B cell (primary cell): ENCODE measurements at regions not wholly inside any gene's neighbourhood (a gene's known extent, or its start where the extent isn't known, plus 50 kb on each side); places are given as distances from the start of the nearest gene placed in this dataset.

Source experiments
- ATAC-seq: fragments of 200-7000 bp; cut with Tn5 transposase; one replicate; pipeline ENCODE4 v1.10.0; 2021; ENCODE audit warnings: low read depth, mild to moderate bottlenecking, moderate number of reproducible peaks, moderate library complexity
- CTCF ChIA-PET: fragments of 350-600 bp; sonication (Branson Sonifier 250); formaldehyde crosslinking; loops from one replicate; lab custom pipeline; 2021; ENCODE audit warnings: antibody characterized with exemption, inconsistent platforms; lab: Charles Lee
- POLR2A ChIA-PET: fragments of 350-600 bp; sonication (Branson Sonifier 250); formaldehyde crosslinking; loops from one replicate; lab custom pipeline; 2021; ENCODE audit warnings: antibody characterized with exemption; lab: Charles Lee
- DNase-seq: peaks from one replicate; pipeline ENCODE4 v3.0.0; 2013
- H2AFZ ChIP-seq: 2 replicates; pipeline ENCODE4 v1.6.1; 2012; ENCODE audit warnings: mild to moderate bottlenecking, low read depth, low read length; ENCODE audit not compliant: insufficient read depth, poor library complexity, severe bottlenecking
- H3K27ac ChIP-seq, 2 donors: 1 replicate in 1 of 2; 2 replicates in 1 of 2; pipeline ENCODE4 v1.5.1; 2012 to 2013; ENCODE audit warnings: low read length in 2 of 2, mild to moderate bottlenecking in 2 of 2, moderate library complexity in 1 of 2
- H3K27me3 ChIP-seq, 4 experiments: fragments of 200-600 bp in 1 of 4; sonication (generic) in 1 of 4; replicated peaks in 1 of 4; 1 replicate in 2 of 4; 2 replicates in 2 of 4; pipeline versions ENCODE4 v1.6.1 to v1.7.0; 2013 to 2016; ENCODE audit warnings: low read length in 3 of 4, mild to moderate bottlenecking in 2 of 4, mixed read lengths in 1 of 4, moderate library complexity in 1 of 4; ENCODE audit not compliant: insufficient read depth in 4 of 4, control insufficient read depth in 3 of 4; ENCODE audit errors: control extremely low read depth in 1 of 4
- H3K36me3 ChIP-seq, 2 experiments: replicated peaks in 1 of 2; 1 replicate in 1 of 2; 2 replicates in 1 of 2; pipeline versions ENCODE4 v1.6.1 to v1.7.1; 2013; ENCODE audit warnings: low read length in 1 of 2; ENCODE audit not compliant: insufficient read depth in 2 of 2, control insufficient read depth in 1 of 2; ENCODE audit errors: control extremely low read depth in 1 of 2, extremely low read depth in 1 of 2
- H3K4me1 ChIP-seq, 2 donors: fragments of 200-600 bp in 1 of 2; sonication (generic) in 1 of 2; 1 replicate in 1 of 2; 2 replicates in 1 of 2; pipeline versions ENCODE4 v1.5.1 to v1.6.1; 2013 to 2017; ENCODE audit warnings: low read length in 2 of 2; ENCODE audit not compliant: control insufficient read depth in 2 of 2, insufficient read depth in 2 of 2
- H3K4me2 ChIP-seq: replicated peaks from 2 replicates; pipeline ENCODE3; 2012; ENCODE audit warnings: mild to moderate bottlenecking, low read depth, low read length; ENCODE audit not compliant: poor library complexity, severe bottlenecking
- H3K4me3 ChIP-seq, 5 experiments: fragments of 200-600 bp in 1 of 5; sonication (generic) in 1 of 5; 1 replicate in 3 of 5; 2 replicates in 2 of 5; pipeline versions ENCODE4 v1.5.1 to v1.7.0; 2011 to 2016; ENCODE audit warnings: low read length in 4 of 5, mild to moderate bottlenecking in 4 of 5, low read depth in 2 of 5, control low read depth in 1 of 5, moderate library complexity in 1 of 5; ENCODE audit not compliant: insufficient read depth in 1 of 5; ENCODE audit errors: control extremely low read depth in 1 of 5, extremely low read depth in 1 of 5
- H3K79me2 ChIP-seq: fragments of 200-600 bp; sonication (generic); one replicate; pipeline ENCODE4 v1.6.0; 2016; ENCODE audit warnings: low read length; ENCODE audit not compliant: control insufficient read depth, insufficient read depth
- H3K9ac ChIP-seq: fragments of 200-600 bp; sonication (generic); 2 replicates; pipeline ENCODE4 v1.6.1; 2017; ENCODE audit warnings: mild to moderate bottlenecking, low read length, moderate library complexity
- H3K9me3 ChIP-seq, 3 donors: one replicate each; pipeline versions ENCODE4 v1.6.1 to v1.7.1; 2013; ENCODE audit warnings: low read length in 2 of 3; ENCODE audit not compliant: control insufficient read depth in 2 of 3, insufficient read depth in 1 of 3; ENCODE audit errors: control extremely low read depth in 1 of 3
- H4K20me1 ChIP-seq: 2 replicates; pipeline ENCODE4 v1.6.0; 2012; ENCODE audit warnings: mild to moderate bottlenecking, low read length; ENCODE audit not compliant: insufficient read depth, control insufficient read depth, poor library complexity, severe bottlenecking
- H3K27ac Mint-ChIP-seq: one replicate; pipeline ENCODE4 v1.8.0; 2021; ENCODE audit warnings: mixed read lengths
- H3K27me3 Mint-ChIP-seq: one replicate; pipeline ENCODE4 v1.8.0; 2021; ENCODE audit warnings: mixed read lengths
- H3K4me1 Mint-ChIP-seq: one replicate; pipeline ENCODE4 v1.8.0; 2021; ENCODE audit warnings: mixed read lengths
- H3K4me3 Mint-ChIP-seq: one replicate; pipeline ENCODE4 v1.8.0; 2021; ENCODE audit warnings: mixed read lengths
- H3K9me3 Mint-ChIP-seq: one replicate; pipeline ENCODE4 v1.8.0; 2022; ENCODE audit warnings: mixed read lengths; ENCODE audit not compliant: insufficient read depth
- EZH2 ChIP-seq: IDR thresholded peaks from 2 replicates; pipeline ENCODE4 v1.6.1; 2012; ENCODE audit warnings: borderline replicate concordance, low read depth, mild to moderate bottlenecking, moderate library complexity, low read length; ENCODE audit not compliant: insufficient read depth, poor library complexity, severe bottlenecking
- WGBS: methylation state at CpG from one replicate; pipeline ENCODE4 v1.1.5; 2013; ENCODE audit warnings: missing lambda C conversion rate; ENCODE audit not compliant: insufficient coverage; 5-methylcytosine and 5-hydroxymethylcytosine counted together
- intact Hi-C: fragments of 100-400 bp; cut with micrococcal nuclease; formaldehyde crosslinking; loops from one replicate; pipeline ENCODE4 v1.10.0; 2022
- TF ChIP-seq, protein P1 (sequence below): fragments of 200-600 bp; IDR thresholded peaks from one replicate; pipeline ENCODE4 v1.8.0; 2022; ENCODE audit warnings: antibody characterized with exemption, mild to moderate bottlenecking

DNA sequence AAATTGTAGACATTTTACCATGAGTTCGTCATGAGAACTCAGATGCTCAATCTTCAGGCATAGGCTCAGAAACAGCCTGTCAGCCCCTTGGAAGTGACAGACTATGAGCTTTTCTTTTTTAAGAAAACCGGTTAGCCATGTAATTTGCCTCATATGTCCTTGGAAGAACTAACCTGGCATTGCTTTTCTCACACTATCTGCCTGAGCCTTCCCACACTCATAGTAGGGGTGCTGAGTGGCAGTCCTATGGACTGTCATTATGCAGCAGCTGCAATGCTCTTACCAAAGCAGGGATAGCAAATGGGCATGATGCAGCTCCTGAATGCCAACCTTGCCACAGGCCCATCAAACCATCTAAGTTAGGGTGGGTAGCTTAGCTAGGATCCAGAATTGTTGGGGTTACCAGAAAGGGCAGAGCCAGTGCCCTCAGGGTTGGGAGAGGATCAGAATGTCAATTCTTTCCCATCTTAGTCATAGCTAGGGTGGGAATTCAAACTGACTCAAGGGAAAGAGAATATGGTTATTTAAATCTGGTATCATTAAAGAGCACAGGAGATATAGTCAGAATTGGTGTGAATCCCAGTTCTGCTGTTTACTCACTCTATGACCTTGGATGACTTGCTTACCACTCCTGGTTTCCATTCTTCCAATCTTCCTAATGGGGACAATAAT lies 230.6 kb upstream of the CPEB2 start:
- no peaks in the 10 kb centered on the region for H3K9me3 ChIP-seq
- CTCF ChIA-PET, result no interaction called here
- no peak for DNase-seq
- H4K20me1 ChIP-seq, result no peaks in the 10 kb centered on the region
- Mint-ChIP-seq H3K27me3 (peaks cover 2% of the 10 kb centered on the region), H3K27ac (no peak overlapping the region), H3K4me3 (no peak overlapping the region), H3K9me3 (no peaks in the 10 kb centered on the region), H3K4me1 (peaks cover 18% of the 10 kb centered on the region)
- H3K79me2 ChIP-seq, result no peaks in the 10 kb centered on the region
- no peaks in the 10 kb centered on the region for H3K36me3 ChIP-seq
- peaks cover 11 to 19% of the 10 kb centered on the region in 2 donors for H3K4me1 ChIP-seq
- ATAC-seq, result no peak
- H2AFZ ChIP-seq, result no peak overlapping the region
- no peak overlapping the region for H3K4me3 ChIP-seq
- no peak overlapping the region for H3K27ac ChIP-seq
- POLR2A ChIA-PET, result no interaction called here
- H3K4me2 ChIP-seq, result no peak overlapping the region
- no peak for TF ChIP-seq EZH2
- TF ChIP-seq, protein P1, sequence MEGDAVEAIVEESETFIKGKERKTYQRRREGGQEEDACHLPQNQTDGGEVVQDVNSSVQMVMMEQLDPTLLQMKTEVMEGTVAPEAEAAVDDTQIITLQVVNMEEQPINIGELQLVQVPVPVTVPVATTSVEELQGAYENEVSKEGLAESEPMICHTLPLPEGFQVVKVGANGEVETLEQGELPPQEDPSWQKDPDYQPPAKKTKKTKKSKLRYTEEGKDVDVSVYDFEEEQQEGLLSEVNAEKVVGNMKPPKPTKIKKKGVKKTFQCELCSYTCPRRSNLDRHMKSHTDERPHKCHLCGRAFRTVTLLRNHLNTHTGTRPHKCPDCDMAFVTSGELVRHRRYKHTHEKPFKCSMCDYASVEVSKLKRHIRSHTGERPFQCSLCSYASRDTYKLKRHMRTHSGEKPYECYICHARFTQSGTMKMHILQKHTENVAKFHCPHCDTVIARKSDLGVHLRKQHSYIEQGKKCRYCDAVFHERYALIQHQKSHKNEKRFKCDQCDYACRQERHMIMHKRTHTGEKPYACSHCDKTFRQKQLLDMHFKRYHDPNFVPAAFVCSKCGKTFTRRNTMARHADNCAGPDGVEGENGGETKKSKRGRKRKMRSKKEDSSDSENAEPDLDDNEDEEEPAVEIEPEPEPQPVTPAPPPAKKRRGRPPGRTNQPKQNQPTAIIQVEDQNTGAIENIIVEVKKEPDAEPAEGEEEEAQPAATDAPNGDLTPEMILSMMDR, result no peak
- H3K27me3 ChIP-seq, result no peaks in the 10 kb centered on the region
- no peak overlapping the region for H3K9ac ChIP-seq
- intact Hi-C loops, result no loop called here
- 89% methylated on average over 1 of the region's 2 CpGs for WGBS

GRCh38 chr4:14772388-14772787 lies 229.9 kb upstream of the CPEB2 start:
- Histone ChIP-seq H3K79me2 (no peaks in the 10 kb centered on the region), H3K4me2 (no peak overlapping the region), H3K36me3 (no peaks in the 10 kb centered on the region), H3K9ac (no peak overlapping the region), H3K4me1 (peaks cover 4 to 12% of the 10 kb centered on the region in 2 donors), H3K4me3 (no peak overlapping the region), H3K27me3 (no peaks in the 10 kb centered on the region), H4K20me1 (no peaks in the 10 kb centered on the region), H3K9me3 (no peaks in the 10 kb centered on the region), H2AFZ (no peak overlapping the region), H3K27ac (no peak overlapping the region)
- intact Hi-C loops, result no loop called here
- Mint-ChIP-seq H3K27me3 (peaks cover 2% of the 10 kb centered on the region), H3K4me3 (no peak overlapping the region), H3K4me1 (peaks cover 10% of the 10 kb centered on the region), H3K27ac (no peak overlapping the region), H3K9me3 (no peaks in the 10 kb centered on the region)
- ChIA-PET POLR2A (no interaction called here), CTCF (no interaction called here)
- TF ChIP-seq, protein P1, result no peak
- TF ChIP-seq EZH2, result no peak
- no CpG with 5 or more reads among the region's 2 CpGs for WGBS
- DNase-seq, result no peak
- ATAC-seq, result no peak
